ENCODE measurements at regions not wholly inside any gene's neighbourhood (a gene's known extent, or its start where the extent isn't known, plus 50 kb on each side); places are given as distances from the start of the nearest gene placed in this dataset.

DNA sequence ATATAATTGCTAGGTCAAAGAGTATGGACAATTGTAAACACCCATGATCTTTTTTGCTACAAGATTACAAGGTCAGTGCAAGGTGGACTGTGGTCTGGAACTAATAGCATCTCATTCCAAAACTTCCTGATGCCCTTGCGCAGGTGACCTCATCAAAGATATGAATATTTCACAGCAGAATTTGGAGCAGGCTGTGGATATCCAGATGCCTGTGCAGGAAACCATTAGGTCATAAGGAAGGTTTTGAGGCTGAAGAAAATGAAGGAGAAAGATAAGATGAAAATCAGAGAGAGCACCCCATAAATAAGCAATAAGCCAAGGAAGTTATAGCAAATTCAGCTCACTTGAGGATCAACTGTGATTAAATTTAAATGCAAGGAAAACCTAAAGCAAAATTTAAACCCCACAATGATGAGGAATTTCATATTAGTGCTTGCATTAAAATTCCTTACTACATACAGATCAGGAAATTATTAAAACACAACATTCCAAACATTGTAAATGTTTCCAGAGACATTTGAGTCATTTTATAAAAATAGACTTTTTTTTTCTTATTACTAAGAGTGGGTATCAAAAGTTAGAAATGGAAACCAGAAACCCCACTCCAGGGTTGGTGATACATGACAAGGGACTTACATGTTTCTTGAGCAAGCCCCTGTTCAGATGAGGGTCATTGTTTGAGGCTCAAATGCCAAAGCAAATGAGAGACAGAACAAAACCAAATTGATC, 100.7 kb upstream of the FAM9C start:
- no peak for DNase-seq

DNA sequence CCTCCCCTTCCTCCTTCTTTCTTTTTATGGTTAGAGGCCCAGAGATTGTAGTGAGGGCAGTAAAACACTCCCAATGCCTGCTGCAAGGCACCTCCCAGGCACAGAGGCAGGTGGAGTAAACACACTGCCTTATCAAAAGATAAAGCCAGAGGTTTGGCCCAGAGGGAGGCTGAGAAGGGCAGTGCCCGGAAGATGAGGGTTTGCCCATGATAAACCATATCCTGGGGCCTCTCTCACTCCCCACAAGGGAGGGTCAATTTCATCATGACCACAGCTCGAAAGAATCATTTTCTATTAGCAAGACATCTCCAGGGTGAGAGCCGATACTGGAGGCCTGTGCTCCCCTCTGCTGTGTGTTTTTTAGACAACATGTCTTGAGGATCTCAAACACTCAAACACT, 98.5 kb upstream of the FAM9C start:
- DNase-seq = peak in 1 of 2 donors; percentile 14

GRCh38 chrX:13140007-13140406, 95.6 kb upstream of the FAM9C start:
- no peak for DNase-seq

GRCh38 chrX:13131396-13132137, 87.1 kb upstream of the FAM9C start:
- DNase-seq = peak; percentile 22 to 23

DNA sequence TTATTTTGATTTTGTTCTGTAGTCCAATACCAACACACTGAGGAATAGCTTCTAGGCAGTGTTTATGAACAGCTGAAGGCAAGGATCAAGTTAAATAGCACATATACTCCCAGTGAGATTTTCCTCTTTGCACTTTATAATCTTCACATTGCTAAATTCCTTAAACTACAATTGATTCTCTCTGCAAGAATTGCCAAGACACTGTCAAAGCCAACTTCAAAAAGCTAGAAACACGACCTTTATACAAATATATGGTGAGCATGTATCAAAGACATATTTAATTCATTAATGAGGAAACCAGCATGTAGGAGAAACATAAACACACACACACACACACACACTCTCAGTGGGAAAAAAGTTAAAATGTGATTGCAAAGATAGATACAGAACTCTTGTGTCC, 86.4 kb upstream of the FAM9C start:
- DNase-seq = no peak

DNA sequence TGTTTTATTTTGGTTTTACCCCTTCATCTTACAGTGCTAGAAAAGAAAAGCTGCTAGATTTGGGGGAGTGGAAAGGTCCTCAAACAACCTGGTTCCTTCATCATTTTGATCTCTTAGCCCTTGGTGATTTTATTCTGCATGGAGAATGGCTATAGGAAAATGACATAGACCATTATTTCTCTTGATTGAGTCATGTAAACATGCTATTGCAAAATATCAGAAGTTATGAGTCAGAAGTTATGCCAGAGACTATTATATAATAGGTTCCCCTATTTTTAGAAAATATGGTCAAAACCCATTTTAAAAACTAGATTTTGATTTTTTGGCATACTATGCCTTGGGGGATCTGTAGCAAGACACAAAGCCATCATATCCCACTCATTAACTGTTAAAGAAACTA, 83.7 kb upstream of the FAM9C start:
- no peak for DNase-seq

DNA sequence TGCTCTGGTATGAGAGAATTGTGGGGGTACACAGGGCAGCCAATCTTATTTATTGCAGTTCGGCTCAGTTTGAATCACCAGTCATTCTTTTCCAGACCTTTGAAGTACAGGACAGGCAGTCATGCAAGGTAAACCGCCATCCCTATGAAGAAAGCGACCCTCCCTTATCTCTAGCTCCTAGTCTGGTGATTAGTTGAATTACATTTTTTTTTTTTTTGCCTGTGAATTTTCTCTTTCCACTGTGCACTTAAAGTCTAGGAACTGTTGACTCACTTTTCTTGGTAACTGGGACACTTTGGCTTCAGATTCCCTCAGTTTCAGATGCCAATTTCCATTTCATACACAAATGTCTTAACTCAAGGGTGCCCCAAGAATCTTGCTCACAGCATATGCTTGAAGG, 82.4 kb upstream of the FAM9C start:
- DNase-seq = no peak

DNA sequence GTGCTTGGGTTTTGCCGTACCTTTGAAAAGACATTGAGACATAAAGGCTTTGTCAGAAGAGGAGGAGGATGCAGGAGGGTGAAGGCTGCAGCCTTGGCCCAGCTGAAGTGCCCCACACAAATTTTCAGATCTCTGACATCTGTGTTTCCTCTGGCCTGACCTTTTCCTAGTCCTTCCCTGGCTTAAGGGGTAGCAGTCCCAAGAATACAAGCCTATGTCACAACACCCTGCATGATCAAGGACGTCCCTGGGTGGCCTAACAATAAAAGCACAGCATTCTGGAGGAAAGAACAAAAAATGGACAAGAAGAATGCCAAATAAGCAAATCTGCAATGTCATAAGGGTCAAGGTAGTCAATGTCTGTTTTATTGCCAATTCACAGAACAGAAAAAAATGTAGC, 80.8 kb upstream of the FAM9C start:
- DNase-seq = no peak

GRCh38 chrX:13123857-13124345, 79.5 kb upstream of the FAM9C start:
- no peak for DNase-seq

GRCh38 chrX:13123247-13123856, 78.9 kb upstream of the FAM9C start:
- no peak for DNase-seq

DNA sequence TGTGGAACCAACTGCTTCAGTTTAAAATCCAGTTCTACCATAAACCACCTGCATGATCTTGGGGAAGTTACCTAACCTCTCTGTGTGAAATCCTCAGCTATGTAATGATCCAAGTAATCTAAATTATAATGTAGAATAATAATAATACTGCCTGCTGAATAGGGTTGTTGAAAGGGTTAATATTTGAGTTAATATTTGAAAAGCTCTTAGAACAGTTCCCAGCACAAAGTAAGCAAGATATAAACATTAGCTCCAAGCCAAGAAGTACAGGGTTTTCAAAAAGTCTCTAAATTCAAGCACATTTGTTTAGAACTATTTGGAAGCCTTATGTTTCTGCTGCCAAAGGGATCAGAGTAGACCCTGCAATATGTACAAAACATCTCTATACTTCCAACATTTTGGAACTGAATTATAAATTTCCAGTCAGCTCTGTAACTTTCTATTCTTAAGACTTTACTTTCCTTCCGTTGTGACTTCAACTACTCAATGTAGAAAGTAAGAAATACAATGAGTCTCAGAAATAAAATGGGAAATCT, 76.7 kb upstream of the FAM9C start:
- DNase-seq = no peak

GRCh38 chrX:13120017-13120416, 75.6 kb upstream of the FAM9C start:
- no peak for DNase-seq

GRCh38 chrX:13119386-13119785, 75.0 kb upstream of the FAM9C start:
- DNase-seq = no peak

- no peak for DNase-seq
Observed at GRCh38 chrX:13115146-13115855, 70.9 kb upstream of the FAM9C start.

DNA sequence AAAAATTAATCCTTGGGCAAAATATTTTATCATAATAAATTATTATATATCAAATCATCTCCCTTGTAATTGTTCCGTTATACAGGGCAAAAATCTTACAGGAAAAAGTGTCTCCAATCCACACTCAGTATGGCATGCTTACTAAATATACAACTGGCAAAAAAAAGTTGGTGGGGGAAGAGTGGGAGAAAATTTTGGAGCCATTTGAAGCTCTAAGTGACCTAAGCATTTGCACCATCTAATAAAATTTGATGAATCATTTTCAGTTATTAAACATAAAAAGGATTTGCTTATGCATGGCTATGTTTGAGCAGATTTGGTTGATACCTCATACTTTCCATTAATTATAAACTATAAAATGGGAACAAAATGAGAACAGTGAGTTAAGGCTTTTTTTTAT, 68.1 kb upstream of the FAM9C start:
- no peak for DNase-seq

- no peak for DNase-seq
Observed at GRCh38 chrX:13110433-13111324, 66.3 kb upstream of the FAM9C start.

DNA sequence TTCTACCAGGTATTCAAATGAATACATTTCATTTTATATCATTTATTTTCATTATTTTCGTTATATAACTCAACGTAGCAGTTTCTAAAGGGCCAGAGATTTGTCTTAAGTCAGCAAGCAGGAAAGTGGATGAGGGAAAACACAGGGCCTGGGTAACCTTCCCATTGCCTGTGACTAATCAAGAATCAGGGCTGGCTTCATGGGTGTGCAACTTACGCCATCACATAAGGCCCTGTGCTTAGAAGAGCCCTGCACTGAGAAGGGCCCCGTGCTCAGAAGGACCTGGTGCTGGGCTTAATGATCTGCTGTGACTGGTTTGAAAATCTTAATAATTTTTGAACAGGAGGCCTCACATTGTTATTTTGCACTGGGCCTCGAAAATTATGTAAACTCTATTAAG, 65.4 kb upstream of the FAM9C start:
- DNase-seq = no peak

- DNase-seq = no peak
Observed at GRCh38 chrX:13103914-13104274, 59.5 kb upstream of the FAM9C start.

DNA sequence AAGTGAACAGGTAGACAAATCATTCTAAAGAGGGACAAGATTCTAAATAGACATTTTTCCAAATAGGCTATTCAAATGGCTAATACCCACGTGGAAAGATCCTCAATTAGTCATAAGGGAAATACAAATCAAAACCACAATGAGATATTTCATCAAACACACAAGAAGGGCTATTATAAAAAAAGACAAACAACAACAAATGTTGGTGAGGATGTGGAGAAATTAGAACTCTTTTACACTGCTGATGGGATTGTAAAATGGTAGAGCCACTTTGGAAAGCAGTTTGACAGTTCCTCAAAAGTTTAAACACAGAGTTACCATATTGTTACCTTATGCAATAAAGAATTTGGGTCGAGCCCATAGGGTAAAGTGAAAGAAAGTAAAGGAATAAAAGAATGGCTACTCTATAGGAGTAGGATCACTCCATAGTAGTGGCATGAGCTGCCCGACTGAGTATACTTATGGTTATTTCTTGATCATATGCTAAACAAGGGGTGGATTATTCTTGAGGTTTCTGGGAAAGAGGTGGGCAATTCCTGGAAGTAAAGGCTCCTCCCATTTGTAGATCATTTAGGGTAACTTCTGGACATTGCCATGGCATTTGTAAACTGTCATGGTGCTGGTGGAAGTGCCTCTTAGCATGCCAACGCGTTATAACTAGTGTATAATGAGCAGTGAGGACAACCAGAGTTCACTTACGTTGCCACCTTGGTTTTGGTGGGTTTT, 58.9 kb upstream of the FAM9C start:
- DNase-seq = no peak

DNA sequence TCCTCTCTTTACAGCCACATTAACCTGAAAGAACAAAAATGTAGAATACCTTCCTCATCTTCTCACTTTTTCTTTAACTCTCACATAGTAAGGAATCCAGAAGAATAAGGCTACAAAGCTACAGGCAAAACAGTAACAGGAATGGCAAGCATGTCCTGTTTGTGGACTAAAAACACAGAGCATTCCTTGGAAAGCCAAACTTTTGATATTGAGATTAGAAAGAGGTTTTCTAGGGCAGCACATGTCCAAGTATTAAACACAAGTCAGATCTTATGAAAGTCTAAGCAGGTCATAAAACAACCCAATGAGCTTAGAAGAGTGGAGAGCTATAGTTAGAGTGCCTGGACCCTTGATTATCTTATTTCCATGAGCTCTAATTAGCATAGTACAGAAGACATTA, 58.2 kb upstream of the FAM9C start:
- DNase-seq = no peak

GRCh38 chrX:13101441-13102139, 57.2 kb upstream of the FAM9C start:
- DNase-seq = peak in 1 of 2 donors; percentile 73

Measured in CD4-positive, alpha-beta T cell treated with Interleukin-4 for 1 hour (primary cell).